Endodermal cell (in vitro differentiated cells): ENCODE measurements at regions not wholly inside any gene's neighbourhood (a gene's known extent, or its start where the extent isn't known, plus 50 kb on each side); places are given as distances from the start of the nearest gene placed in this dataset. TPM values are rescaled to one million over a fixed set of nuclear protein-coding genes. Genes with fewer than 3 reads are reported as not detected.

Source experiments
- DNase-seq: peaks from one replicate; pipeline ENCODE4 v3.0.0-alpha.2; 2017
- H3K27ac ChIP-seq: 2 replicates; pipeline ENCODE4 v1.5.1; 2013; ENCODE audit warnings: mild to moderate bottlenecking, low read depth, low read length, moderate library complexity
- H3K27me3 ChIP-seq: 2 replicates; pipeline ENCODE4 v1.6.1; 2013; ENCODE audit warnings: mild to moderate bottlenecking, low read length, moderate library complexity; ENCODE audit not compliant: insufficient read depth, control insufficient read depth, poor library complexity, severe bottlenecking
- H3K36me3 ChIP-seq: 2 replicates; pipeline ENCODE4 v1.7.0; 2013; ENCODE audit warnings: mild to moderate bottlenecking, low read length, moderate library complexity; ENCODE audit not compliant: control insufficient read depth, insufficient read depth
- H3K4me1 ChIP-seq: one replicate; pipeline ENCODE4 v1.7.0; 2013; ENCODE audit warnings: low read length; ENCODE audit not compliant: control insufficient read depth, insufficient read depth
- H3K4me3 ChIP-seq: 2 replicates; pipeline ENCODE4 v1.5.1; 2013; ENCODE audit warnings: mild to moderate bottlenecking, low read length, moderate library complexity
- H3K9ac ChIP-seq: 2 replicates; pipeline ENCODE4 v1.6.1; 2013; ENCODE audit warnings: mild to moderate bottlenecking, low read length, moderate library complexity; ENCODE audit not compliant: poor library complexity, severe bottlenecking; ENCODE audit errors: extremely low read depth
- H3K9me3 ChIP-seq: 2 replicates; pipeline ENCODE4 v1.6.1; 2013; ENCODE audit warnings: mild to moderate bottlenecking, low read length, moderate library complexity; ENCODE audit not compliant: control insufficient read depth
- H3K27ac Mint-ChIP-seq: 2 replicates; pipeline ENCODE4 v1.8.0; 2020; ENCODE audit warnings: mixed read lengths
- H3K27me3 Mint-ChIP-seq: 2 replicates; pipeline ENCODE4 v1.8.0; 2021; ENCODE audit warnings: mild to moderate bottlenecking, mixed read lengths; ENCODE audit not compliant: insufficient read depth
- H3K36me3 Mint-ChIP-seq: 2 replicates; pipeline ENCODE4 v1.8.0; 2020; ENCODE audit warnings: low read depth, mixed read lengths
- H3K4me1 Mint-ChIP-seq: 2 replicates; pipeline ENCODE4 v1.8.0; 2020; ENCODE audit warnings: mixed read lengths
- H3K4me3 Mint-ChIP-seq: 2 replicates; pipeline ENCODE4 v1.8.0; 2020; ENCODE audit warnings: mild to moderate bottlenecking, moderate library complexity, mixed read lengths
- H3K9me3 Mint-ChIP-seq: 2 replicates; pipeline ENCODE4 v1.8.0; 2020; ENCODE audit warnings: mild to moderate bottlenecking, mixed read lengths
- CTCF ChIP-seq: fragments of 200-600 bp; sonication (generic); conservative IDR thresholded peaks from 2 replicates; pipeline ENCODE4 v1.5.0; 2021; ENCODE audit warnings: antibody characterized with exemption, mild to moderate bottlenecking
- WGBS, 2 experiments: methylation state at CpG; one replicate each; pipeline versions ENCODE4 v1.1.5 to v1.1.7; 2013; ENCODE audit warnings: missing lambda C conversion rate in 2 of 2, mixed read lengths in 1 of 2; ENCODE audit not compliant: insufficient coverage in 1 of 2, insufficient read length in 1 of 2; 5-methylcytosine and 5-hydroxymethylcytosine counted together
- microRNA-seq: library from miRNA; unstranded; fragments of <30 nt; microRNA quantifications from one replicate; pipeline ENCODE4 v1.2.0, GENCODE V29; 2020; ENCODE audit warnings: borderline microRNAs expressed

- Histone ChIP-seq H3K36me3 (no peaks in the 10 kb centered on the region), H3K4me1 (no peaks in the 10 kb centered on the region), H3K27me3 (no peaks in the 10 kb centered on the region), H3K4me3 (no peak overlapping the region), H3K9me3 (no peaks in the 10 kb centered on the region), H3K9ac (no peak overlapping the region), H3K27ac (no peak overlapping the region)
- Mint-ChIP-seq H3K4me1 (no peaks in the 10 kb centered on the region), H3K4me3 (no peak overlapping the region), H3K27ac (no peak overlapping the region), H3K27me3 (peaks cover 3% of the 10 kb centered on the region), H3K36me3 (no peaks in the 10 kb centered on the region), H3K9me3 (peaks cover 4% of the 10 kb centered on the region)
- no peak for TF ChIP-seq CTCF
- WGBS, 2 experiments = 97 to 100% methylated on average over 1 of the region's 1 CpG
- DNase-seq = peak; percentile 13
Observed at GRCh38 chr12:110971189-110971920, 51.0 kb upstream of the MYL2 start.

Small RNA genes in the stretch of these regions (microRNA-seq; reads per million reads assigned to microRNA genes)
- not detected for gene MIR6760
